ENCODE measurements at regions not wholly inside any gene's neighbourhood (a gene's known extent, or its start where the extent isn't known, plus 50 kb on each side); places are given as distances from the start of the nearest gene placed in this dataset.

GRCh38 chr5:14948383-14948782 is 76.8 kb upstream of the ANKH start:
- Histone ChIP-seq H3K27me3 (replicated peaks; ENCODE audit: insufficient read depth, low read length) (no peaks in the 10 kb centered on the region), H3K9me3 (replicated peaks; ENCODE audit: insufficient read depth, low read length) (no peaks in the 10 kb centered on the region), H3K4me1 (ENCODE audit: low read length) (no peaks in the 10 kb centered on the region), H3K27ac (ENCODE audit: low read length) (no peak overlapping the region), H3K79me2 (ENCODE audit: low read length) (no peaks in the 10 kb centered on the region), H3K36me3 (replicated peaks; ENCODE audit: insufficient read depth, low read length) (no peaks in the 10 kb centered on the region), H3K9ac (ENCODE audit: low read length) (no peak overlapping the region), H3K9me2 (replicated peaks; ENCODE audit: insufficient read depth, low read length) (no peaks in the 10 kb centered on the region), H3K4me2 (ENCODE audit: low read depth, low read length) (no peak overlapping the region), H4K20me1 (ENCODE audit: insufficient read depth, low read length) (no peaks in the 10 kb centered on the region), H3F3A (ENCODE audit: insufficient read depth, low read length) (no peaks in the 10 kb centered on the region), H3K4me3 (ENCODE audit: low read length) (no peak overlapping the region), H2AFZ (ENCODE audit: low read length) (no peak overlapping the region)
- TF ChIP-seq EZH2phosphoT487 (IDR thresholded peaks at IDR 0.05; ENCODE audit: low read length): no peak
- TF ChIP-seq, protein P1, sequence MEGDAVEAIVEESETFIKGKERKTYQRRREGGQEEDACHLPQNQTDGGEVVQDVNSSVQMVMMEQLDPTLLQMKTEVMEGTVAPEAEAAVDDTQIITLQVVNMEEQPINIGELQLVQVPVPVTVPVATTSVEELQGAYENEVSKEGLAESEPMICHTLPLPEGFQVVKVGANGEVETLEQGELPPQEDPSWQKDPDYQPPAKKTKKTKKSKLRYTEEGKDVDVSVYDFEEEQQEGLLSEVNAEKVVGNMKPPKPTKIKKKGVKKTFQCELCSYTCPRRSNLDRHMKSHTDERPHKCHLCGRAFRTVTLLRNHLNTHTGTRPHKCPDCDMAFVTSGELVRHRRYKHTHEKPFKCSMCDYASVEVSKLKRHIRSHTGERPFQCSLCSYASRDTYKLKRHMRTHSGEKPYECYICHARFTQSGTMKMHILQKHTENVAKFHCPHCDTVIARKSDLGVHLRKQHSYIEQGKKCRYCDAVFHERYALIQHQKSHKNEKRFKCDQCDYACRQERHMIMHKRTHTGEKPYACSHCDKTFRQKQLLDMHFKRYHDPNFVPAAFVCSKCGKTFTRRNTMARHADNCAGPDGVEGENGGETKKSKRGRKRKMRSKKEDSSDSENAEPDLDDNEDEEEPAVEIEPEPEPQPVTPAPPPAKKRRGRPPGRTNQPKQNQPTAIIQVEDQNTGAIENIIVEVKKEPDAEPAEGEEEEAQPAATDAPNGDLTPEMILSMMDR (IDR thresholded peaks at IDR 0.05; ENCODE audit: low read length): no peak
- no peak for TF ChIP-seq EZH2 (optimal IDR thresholded peaks at IDR 0.05; ENCODE audit: low read depth, low read length)
- no peak for DNase-seq

GRCh38 chr5:14946815-14947620 is 75.4 kb upstream of the ANKH start:
- no peak overlapping the region for H3K4me3 ChIP-seq (ENCODE audit: low read length)
- no peak overlapping the region for H3K4me2 ChIP-seq (ENCODE audit: low read depth, low read length)
- no peak overlapping the region for H3K9ac ChIP-seq (ENCODE audit: low read length)
- no peaks in the 10 kb centered on the region for H3K4me1 ChIP-seq (ENCODE audit: low read length)
- no peaks in the 10 kb centered on the region for H3K9me3 ChIP-seq (replicated peaks; ENCODE audit: insufficient read depth, low read length)
- H3K36me3 ChIP-seq (replicated peaks; ENCODE audit: insufficient read depth, low read length): no peaks in the 10 kb centered on the region
- DNase-seq: peak; percentile 55
- no peaks in the 10 kb centered on the region for H4K20me1 ChIP-seq (ENCODE audit: insufficient read depth, low read length)
- no peaks in the 10 kb centered on the region for H3F3A ChIP-seq (ENCODE audit: insufficient read depth, low read length)
- no peaks in the 10 kb centered on the region for H3K79me2 ChIP-seq (ENCODE audit: low read length)
- H3K27me3 ChIP-seq (replicated peaks; ENCODE audit: insufficient read depth, low read length): no peaks in the 10 kb centered on the region
- H3K9me2 ChIP-seq (replicated peaks; ENCODE audit: insufficient read depth, low read length): no peaks in the 10 kb centered on the region
- no peak overlapping the region for H3K27ac ChIP-seq (ENCODE audit: low read length)
- no peak overlapping the region for H2AFZ ChIP-seq (ENCODE audit: low read length)
- TF ChIP-seq EZH2phosphoT487 (IDR thresholded peaks at IDR 0.05; ENCODE audit: low read length) (no peak), EZH2 (optimal IDR thresholded peaks at IDR 0.05; ENCODE audit: low read depth, low read length) (no peak)
- TF ChIP-seq, protein P1 (IDR thresholded peaks at IDR 0.05; ENCODE audit: low read length): peak; percentile 63

DNA sequence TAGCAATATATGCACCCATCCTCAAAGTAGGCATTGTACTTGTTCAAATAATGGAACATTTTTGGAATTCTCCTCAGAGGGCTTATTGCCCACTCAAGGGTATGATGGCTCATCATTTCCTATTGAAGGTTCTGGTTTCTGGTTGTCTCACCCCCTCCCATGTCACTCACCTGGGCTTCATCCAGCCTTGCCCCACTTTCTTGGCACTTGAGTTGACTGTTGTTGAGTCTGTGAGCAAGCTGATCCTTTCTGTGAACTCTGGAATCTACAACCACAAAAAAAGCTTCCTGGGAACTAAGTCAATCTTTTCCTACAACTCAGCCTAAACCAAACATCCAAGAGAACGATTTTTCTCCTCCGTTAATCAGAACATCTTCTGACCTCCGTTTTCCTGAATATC is 73.9 kb upstream of the ANKH start:
- Histone ChIP-seq H3K9me2 (replicated peaks; ENCODE audit: insufficient read depth, low read length) (no peaks in the 10 kb centered on the region), H3K4me1 (ENCODE audit: low read length) (no peaks in the 10 kb centered on the region), H4K20me1 (ENCODE audit: insufficient read depth, low read length) (no peaks in the 10 kb centered on the region), H3F3A (ENCODE audit: insufficient read depth, low read length) (no peaks in the 10 kb centered on the region), H3K4me2 (ENCODE audit: low read depth, low read length) (no peak overlapping the region), H2AFZ (ENCODE audit: low read length) (no peak overlapping the region), H3K27ac (ENCODE audit: low read length) (no peak overlapping the region), H3K4me3 (ENCODE audit: low read length) (no peak overlapping the region), H3K9me3 (replicated peaks; ENCODE audit: insufficient read depth, low read length) (no peaks in the 10 kb centered on the region), H3K9ac (ENCODE audit: low read length) (no peak overlapping the region), H3K36me3 (replicated peaks; ENCODE audit: insufficient read depth, low read length) (no peaks in the 10 kb centered on the region), H3K79me2 (ENCODE audit: low read length) (no peaks in the 10 kb centered on the region), H3K27me3 (replicated peaks; ENCODE audit: insufficient read depth, low read length) (no peaks in the 10 kb centered on the region)
- TF ChIP-seq EZH2 (optimal IDR thresholded peaks at IDR 0.05; ENCODE audit: low read depth, low read length): no peak
- no peak for TF ChIP-seq EZH2phosphoT487 (IDR thresholded peaks at IDR 0.05; ENCODE audit: low read length)
- TF ChIP-seq, protein P1 (IDR thresholded peaks at IDR 0.05; ENCODE audit: low read length): no peak
- no peak for DNase-seq

Data from MM.1S (cell line).